SK-N-SH (cell line): ENCODE measurements at regions not wholly inside any gene's neighbourhood (a gene's known extent, or its start where the extent isn't known, plus 50 kb on each side); places are given as distances from the start of the nearest gene placed in this dataset.
"Not testable (repeated sequence)": the region's sequence is repeated elsewhere in the genome, so short reads cannot be mapped to it uniquely, and the experiment has no call there.

ENCODE experiments used
- CTCF ChIA-PET: fragments of 300-600, 350-600 bp; formaldehyde crosslinking; extraction: SDS; loops from one replicate; lab custom pipeline; 2021; lab: Yijun Ruan, JAX
- POLR2A ChIA-PET: fragments of 350-600 bp; sonication (Branson Sonifier 250); formaldehyde crosslinking; extraction: SDS; loops from one replicate; lab custom pipeline; 2020; ENCODE audit warnings: antibody characterized with exemption, inconsistent platforms; lab: Yijun Ruan, JAX
- DNase-seq: peaks from one replicate; pipeline ENCODE4 v3.0.0; 2012
- H2AFZ ChIP-seq: fragments of 200-600 bp; sonication (generic); 2 replicates; pipeline ENCODE4 v1.8.1; 2016; ENCODE audit warnings: antibody characterized with exemption, mild to moderate bottlenecking, low read depth
- H3F3A ChIP-seq: fragments of 200-600 bp; sonication (generic); replicated peaks from 2 replicates; pipeline ENCODE3; 2016; ENCODE audit warnings: antibody characterized with exemption, mild to moderate bottlenecking; ENCODE audit not compliant: insufficient read depth
- H3K27ac ChIP-seq, 2 experiments: fragments of 200-500 bp in 1 of 2; fragments of 200-600 bp in 1 of 2; sonication (Bioruptor generic) in 1 of 2; sonication (generic), shearing (Covaris generic) in 1 of 2; 2 replicates each; pipeline versions ENCODE4 v1.5.1 to v1.6.1; 2014 to 2016; ENCODE audit warnings: low read depth in 2 of 2, inconsistent platforms in 1 of 2, low read length in 1 of 2, mild to moderate bottlenecking in 1 of 2, mixed read lengths in 1 of 2
- H3K27me3 ChIP-seq: fragments of 200-600 bp; sonication (generic), shearing (Covaris generic); 2 replicates; pipeline ENCODE4 v1.6.1; 2016; ENCODE audit warnings: mixed run types; ENCODE audit not compliant: insufficient read depth
- H3K36me3 ChIP-seq, 2 experiments: fragments of 200-500 bp in 1 of 2; fragments of 200-600 bp in 1 of 2; sonication (Bioruptor generic) in 1 of 2; sonication (generic) in 1 of 2; replicated peaks in 1 of 2; 2 replicates each; pipeline versions ENCODE3 to v1.5.1; 2014 to 2016; ENCODE audit warnings: low read length in 1 of 2, mild to moderate bottlenecking in 1 of 2; ENCODE audit not compliant: insufficient read depth in 2 of 2, control insufficient read depth in 1 of 2
- H3K4me1 ChIP-seq, 2 experiments: fragments of 200-500 bp in 1 of 2; fragments of 200-600 bp in 1 of 2; sonication (Bioruptor generic) in 1 of 2; sonication (generic), shearing (Covaris generic) in 1 of 2; 2 replicates each; pipeline versions ENCODE4 v1.5.1 to v1.6.1; 2014 to 2016; ENCODE audit warnings: low read depth in 1 of 2, low read length in 1 of 2, mixed run types in 1 of 2; ENCODE audit not compliant: insufficient read depth in 2 of 2, control insufficient read depth in 1 of 2
- H3K4me2 ChIP-seq: fragments of 200-600 bp; sonication (generic), shearing (Covaris generic); 2 replicates; pipeline ENCODE4 v1.6.1; 2017; ENCODE audit warnings: mixed run types
- H3K4me3 ChIP-seq, 2 experiments: fragments of 200-500 bp in 1 of 2; fragments of 200-600 bp in 1 of 2; sonication (Bioruptor generic) in 1 of 2; sonication (generic), shearing (Covaris generic) in 1 of 2; 2 replicates each; pipeline versions ENCODE4 v1.5.1 to v1.8.1; 2014 to 2016; ENCODE audit warnings: low read depth in 2 of 2, inconsistent platforms in 1 of 2, low read length in 1 of 2, mild to moderate bottlenecking in 1 of 2, mixed read lengths in 1 of 2, moderate library complexity in 1 of 2
- H3K79me2 ChIP-seq: fragments of 200-600 bp; sonication (generic); 2 replicates; pipeline ENCODE4 v1.8.1; 2017; ENCODE audit warnings: mild to moderate bottlenecking; ENCODE audit not compliant: insufficient read depth
- H3K9ac ChIP-seq: fragments of 200-600 bp; sonication (generic); 2 replicates; pipeline ENCODE4 v1.6.1; 2017; ENCODE audit warnings: mixed run types
- H3K9me2 ChIP-seq: fragments of 200-600 bp; sonication (generic); 2 replicates; pipeline ENCODE4 v1.6.1; 2017; ENCODE audit warnings: mixed run types
- H3K9me3 ChIP-seq: fragments of 200-600 bp; sonication (generic); 2 replicates; pipeline ENCODE4 v1.6.1; 2017; ENCODE audit warnings: mixed run types, mild to moderate bottlenecking, moderate library complexity
- H4K20me1 ChIP-seq: fragments of 200-600 bp; sonication (generic); 2 replicates; pipeline ENCODE4 v1.6.1; 2017; ENCODE audit warnings: mild to moderate bottlenecking, mixed run types; ENCODE audit not compliant: insufficient read depth
- FOSL2 ChIP-seq: IDR thresholded peaks from 2 replicates; pipeline ENCODE4 v1.4.0; 2012; ENCODE audit warnings: low read depth, mild to moderate bottlenecking, moderate library complexity, borderline replicate concordance
- FOXJ3 ChIP-seq: sonication (generic); formaldehyde crosslinking; IDR thresholded peaks from 2 replicates; pipeline ENCODE4 v1.5.1; 2020; ENCODE audit warnings: mild to moderate bottlenecking, missing genetic modification reagents
- IRF3 ChIP-seq: fragments of 150-350 bp; IDR thresholded peaks from 2 replicates; pipeline ENCODE4 v1.6.1; 2016; ENCODE audit warnings: mild to moderate bottlenecking, low read depth, low read length
- MXI1 ChIP-seq: IDR thresholded peaks from 2 replicates; pipeline ENCODE4 v1.6.1; 2012; ENCODE audit warnings: mild to moderate bottlenecking, low read depth, low read length, improper control_type of control experiment
- NRF1 ChIP-seq: IDR thresholded peaks from 2 replicates; pipeline ENCODE4 v1.6.1; 2012; ENCODE audit warnings: low read depth, mild to moderate bottlenecking, low read length
- PBX3 ChIP-seq: IDR thresholded peaks from 2 replicates; pipeline ENCODE4; 2012
- RCOR1 ChIP-seq: fragments of 150-350 bp; IDR thresholded peaks from 2 replicates; pipeline ENCODE4 v1.6.1; 2017; ENCODE audit warnings: antibody characterized with exemption, low read length
- RFX5 ChIP-seq: IDR thresholded peaks from 2 replicates; pipeline ENCODE4 v1.6.1; 2012; ENCODE audit warnings: mild to moderate bottlenecking, improper control_type of control experiment, low read length
- SMC3 ChIP-seq: IDR thresholded peaks from 2 replicates; pipeline ENCODE4 v1.6.1; 2012; ENCODE audit warnings: low read depth, low read length, improper control_type of control experiment
- WGBS: methylation state at CpG from one replicate; pipeline ENCODE4 v1.1.6; 2017; ENCODE audit warnings: low lambda C conversion rate; 5-methylcytosine and 5-hydroxymethylcytosine counted together
- TF ChIP-seq, protein P1 (sequence below): fragments of 150-350 bp; IDR thresholded peaks from 2 replicates; pipeline ENCODE4 v1.6.1; 2017; ENCODE audit warnings: antibody characterized with exemption, low read length, low read depth, borderline replicate concordance

DNA sequence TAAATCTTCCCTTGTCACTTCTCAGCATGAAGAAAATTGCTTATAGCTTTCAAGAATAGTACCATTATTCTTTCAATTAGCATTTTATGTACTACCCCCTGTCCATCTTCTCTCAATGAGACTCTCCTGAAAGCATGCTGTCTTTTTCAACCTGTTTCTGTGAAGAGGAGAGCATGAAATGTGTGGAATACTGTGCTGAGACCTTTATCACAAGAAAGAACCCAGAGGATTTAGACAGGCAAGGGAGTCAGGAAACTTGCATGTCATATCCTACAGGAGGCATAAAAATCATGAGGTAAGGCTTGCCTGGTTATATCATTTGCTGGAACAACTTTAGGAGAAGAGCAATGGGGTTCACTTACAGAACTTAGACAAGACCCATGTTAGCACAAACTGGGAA, 56.7 kb upstream of the LPAR1 start:
- ChIA-PET POLR2A (no interaction called here), CTCF (interaction anchor here (0.6 kb wide), 1 partner anchor 50 kb away, joined by 3 read pairs; no protein-coding TSS in a partner anchor)
- H3K4me2 ChIP-seq = peak overlapping the region; percentile 23; the same call in 1 of the 2 replicates
- no peaks in the 10 kb centered on the region for H3K79me2 ChIP-seq
- H3K27ac ChIP-seq = no peak overlapping the region
- no peak overlapping the region for H3K9ac ChIP-seq
- no peaks in the 10 kb centered on the region for H3F3A ChIP-seq
- no peaks in the 10 kb centered on the region for H4K20me1 ChIP-seq
- no peaks in the 10 kb centered on the region for H3K27me3 ChIP-seq
- H3K4me1 ChIP-seq = peaks cover 7 to 15% of the 10 kb centered on the region in 2 experiments; a peak in 3 of 4 replicates
- H3K9me2 ChIP-seq = no peaks in the 10 kb centered on the region
- H3K9me3 ChIP-seq = no peaks in the 10 kb centered on the region
- peak overlapping the region; percentile 29; the same call in 1 of the 2 replicates for H2AFZ ChIP-seq
- H3K36me3 ChIP-seq = no peaks in the 10 kb centered on the region
- no peak overlapping the region for H3K4me3 ChIP-seq
- DNase-seq = no peak
- TF ChIP-seq IRF3 (no peak), SMC3 (no peak), FOXJ3 (CRISPR knock-in tag) (no peak), NRF1 (no peak), RFX5 (no peak), MXI1 (no peak)
- TF ChIP-seq, protein P1, sequence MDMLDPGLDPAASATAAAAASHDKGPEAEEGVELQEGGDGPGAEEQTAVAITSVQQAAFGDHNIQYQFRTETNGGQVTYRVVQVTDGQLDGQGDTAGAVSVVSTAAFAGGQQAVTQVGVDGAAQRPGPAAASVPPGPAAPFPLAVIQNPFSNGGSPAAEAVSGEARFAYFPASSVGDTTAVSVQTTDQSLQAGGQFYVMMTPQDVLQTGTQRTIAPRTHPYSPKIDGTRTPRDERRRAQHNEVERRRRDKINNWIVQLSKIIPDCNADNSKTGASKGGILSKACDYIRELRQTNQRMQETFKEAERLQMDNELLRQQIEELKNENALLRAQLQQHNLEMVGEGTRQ = no peak

GRCh38 chr9:111094433-111094924, 56.2 kb upstream of the LPAR1 start:
- Histone ChIP-seq H3K27ac (no peak overlapping the region; a peak in 1 of 4 replicates), H2AFZ (peak overlapping the region; percentile 36; the same call in 1 of the 2 replicates), H3K79me2 (no peaks in the 10 kb centered on the region), H3K9me3 (no peaks in the 10 kb centered on the region), H3F3A (no peaks in the 10 kb centered on the region), H3K4me1 (peaks cover 7 to 12% of the 10 kb centered on the region in 2 experiments; a peak in 3 of 4 replicates), H3K4me2 (peak overlapping the region; percentile 23; the same call in 1 of the 2 replicates), H3K9ac (no peak overlapping the region), H3K9me2 (no peaks in the 10 kb centered on the region), H4K20me1 (no peaks in the 10 kb centered on the region), H3K27me3 (no peaks in the 10 kb centered on the region), H3K4me3 (no peak overlapping the region), H3K36me3 (no peaks in the 10 kb centered on the region)
- ChIA-PET POLR2A (no interaction called here), CTCF (interaction anchor here (0.6 kb wide), 1 partner anchor 50 kb away, joined by 3 read pairs; no protein-coding TSS in a partner anchor)
- TF ChIP-seq FOSL2 (peak; percentile 3; the same call in 1 of the 2 replicates), RCOR1 (no peak), PBX3 (no peak)
- no peak for DNase-seq
- 30% methylated on average over 2 of the region's 2 CpGs for WGBS

- H3K9me2 ChIP-seq, CTCF ChIA-PET, H3K27ac ChIP-seq, H3K27me3 ChIP-seq, H3K4me2 ChIP-seq, H4K20me1 ChIP-seq, H3K79me2 ChIP-seq, H3K9ac ChIP-seq, H3K4me3 ChIP-seq, H3K4me1 ChIP-seq, H3K36me3 ChIP-seq, H3K9me3 ChIP-seq, DNase-seq, POLR2A ChIA-PET, H3F3A ChIP-seq, H2AFZ ChIP-seq: not testable (repeated sequence)
- WGBS = 88% methylated on average over 1 of the region's 1 CpG
Measured at GRCh38 chr9:111092167-111092566, 53.9 kb upstream of the LPAR1 start.
